ENCODE measurements at regions not wholly inside any gene's neighbourhood (a gene's known extent, or its start where the extent isn't known, plus 50 kb on each side); places are given as distances from the start of the nearest gene placed in this dataset.

GRCh38 chr5:139733698-139734538 is 61.7 kb upstream of the PSD2 start:
- no peak for DNase-seq

- DNase-seq = no peak
Measured at GRCh38 chr5:139734539-139734916, 61.1 kb upstream of the PSD2 start.

DNA sequence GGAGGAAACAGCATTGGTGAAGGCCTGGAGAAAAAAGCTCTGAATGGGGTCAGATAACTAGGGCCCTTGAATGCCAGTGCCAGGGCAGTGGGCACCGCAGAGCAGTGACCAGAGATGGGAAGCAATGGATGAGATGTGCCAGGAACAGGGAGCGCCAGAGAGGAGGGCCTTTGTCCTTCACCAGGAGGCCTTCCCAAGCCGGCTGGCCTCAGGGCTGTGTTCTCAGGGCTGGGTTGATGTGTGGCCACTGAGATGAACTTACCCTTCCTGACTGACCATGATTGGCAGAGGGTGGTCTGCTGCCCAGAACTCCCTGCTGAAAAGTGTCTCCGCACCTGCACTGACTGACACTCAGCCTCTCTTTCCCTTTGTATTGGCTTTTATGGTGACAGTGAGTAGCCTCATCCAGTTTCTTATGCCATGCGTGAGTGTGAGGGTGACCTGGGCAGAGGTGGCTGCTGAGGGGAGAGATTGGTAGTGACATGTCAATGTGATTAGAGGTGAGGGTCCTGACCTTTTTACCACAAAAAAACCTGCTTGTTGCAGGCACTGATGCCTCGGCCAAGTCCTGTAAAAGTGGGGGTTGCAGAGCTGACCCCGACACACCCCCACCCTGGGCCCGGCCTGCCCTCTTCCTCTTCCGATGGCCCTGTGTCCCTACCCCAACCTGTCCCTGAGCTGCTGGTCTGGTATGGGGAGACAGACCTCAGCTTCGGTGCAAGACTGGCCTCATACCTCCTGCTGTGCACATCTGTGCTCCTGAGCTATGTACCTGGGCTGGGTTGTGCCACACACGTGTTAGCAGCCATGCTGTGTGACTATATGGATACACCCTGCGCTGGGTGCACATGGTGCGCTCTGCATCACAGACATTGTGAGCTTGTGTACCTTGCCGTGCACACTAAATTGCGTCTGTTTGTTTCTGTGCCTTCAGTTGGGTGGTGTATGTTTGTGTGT is 57.1 kb upstream of the PSD2 start:
- DNase-seq = no peak

GRCh38 chr5:139739150-139739974 is 56.2 kb upstream of the PSD2 start:
- DNase-seq = no peak

GRCh38 chr5:139740138-139740991 is 55.2 kb upstream of the PSD2 start:
- DNase-seq = no peak

GRCh38 chr5:139740992-139741672 is 54.5 kb upstream of the PSD2 start:
- no peak for DNase-seq

GRCh38 chr5:139741823-139742172 is 53.8 kb upstream of the PSD2 start:
- DNase-seq = no peak

- no peak for DNase-seq
Measured at GRCh38 chr5:139742173-139742903, 53.3 kb upstream of the PSD2 start.

- DNase-seq = no peak
Measured at GRCh38 chr5:139743001-139743771, 52.4 kb upstream of the PSD2 start.

GRCh38 chr5:139743804-139744203 is 51.8 kb upstream of the PSD2 start:
- DNase-seq = no peak

- DNase-seq = no peak
Measured at GRCh38 chr5:139744471-139745131, 51.0 kb upstream of the PSD2 start.

DNA sequence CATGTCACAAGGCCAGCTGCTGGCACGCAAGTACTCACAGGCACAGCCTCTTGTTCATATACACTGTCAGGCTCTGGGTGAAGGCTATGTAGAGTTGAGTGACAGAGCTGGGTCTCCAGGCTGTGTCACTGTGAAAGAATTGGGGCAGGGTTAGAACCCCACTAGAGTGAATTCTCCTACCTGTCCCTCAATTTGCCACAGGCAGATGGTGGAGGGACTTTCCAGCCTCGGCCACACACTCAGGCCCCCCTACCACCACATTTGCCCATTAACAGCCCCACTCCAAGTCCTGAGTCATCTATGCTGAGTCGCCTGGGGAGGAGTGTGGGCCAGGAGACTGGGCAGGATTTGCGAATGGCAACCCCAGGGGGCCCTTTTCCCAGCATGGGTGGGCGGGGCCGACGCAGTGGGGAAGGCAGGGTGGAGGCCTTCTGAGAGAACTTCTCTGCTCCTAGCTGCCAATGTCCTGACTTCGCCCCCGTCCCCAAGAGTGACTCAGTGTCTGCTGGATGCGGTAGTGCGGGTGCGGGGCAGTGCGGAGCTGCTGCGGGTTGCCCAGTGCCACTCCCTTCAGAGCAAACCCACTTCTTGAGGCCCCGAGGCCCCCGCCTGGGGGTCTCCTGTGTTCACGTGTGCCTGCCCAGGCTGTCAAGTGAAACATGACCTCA is 50.3 kb upstream of the PSD2 start:
- peak; percentile 89 for DNase-seq

DNA sequence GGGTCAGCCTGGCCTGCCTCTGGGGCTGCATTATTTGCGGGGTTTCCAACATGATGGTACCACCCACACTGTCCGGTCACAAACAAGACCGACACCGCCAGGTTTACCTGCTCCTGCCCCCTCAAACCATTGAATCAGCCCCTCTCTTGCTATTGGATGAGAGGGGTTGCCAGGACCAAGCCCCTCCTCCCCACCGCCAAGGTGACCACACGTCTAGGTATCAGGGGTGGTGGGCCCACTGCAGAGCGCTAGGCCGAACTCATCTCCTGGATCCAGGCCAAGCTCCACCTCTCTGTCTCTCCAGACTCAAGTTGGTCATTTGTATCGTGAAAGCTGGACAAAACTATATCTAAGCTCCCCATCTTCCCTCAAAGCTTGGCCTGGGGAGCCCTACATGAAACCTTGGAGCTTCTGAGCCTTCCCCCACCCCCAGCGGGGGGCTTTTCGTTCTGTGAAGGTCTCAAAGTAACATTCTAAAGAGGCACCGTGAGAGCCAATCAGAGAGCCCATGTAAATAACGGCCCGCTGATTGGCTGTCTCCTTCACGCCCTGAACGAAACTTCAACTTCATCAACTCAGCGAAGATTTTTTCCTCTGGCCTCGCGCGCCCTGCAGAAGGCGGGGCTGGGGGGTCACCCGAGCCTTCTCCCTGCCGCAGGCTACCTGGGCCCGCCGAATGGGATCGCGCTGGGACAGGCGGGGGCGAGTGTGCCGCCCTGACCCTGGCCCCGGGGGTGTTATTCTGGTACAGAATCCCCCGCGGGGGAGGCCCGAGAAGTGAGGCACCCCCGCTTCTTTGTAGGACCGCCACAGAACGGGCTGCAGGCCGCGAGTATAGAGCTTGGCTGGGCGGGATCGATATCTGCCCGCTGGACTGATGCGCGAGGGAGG is 49.6 kb upstream of the PSD2 start:
- DNase-seq = peak; percentile 64
